Renal cortical epithelial cell (primary cell): ENCODE measurements at regions not wholly inside any gene's neighbourhood (a gene's known extent, or its start where the extent isn't known, plus 50 kb on each side); places are given as distances from the start of the nearest gene placed in this dataset.
A peak's percentile ranks its signal among the peaks of the same experiment; 100 is the strongest.
"Not testable (repeated sequence)": the region's sequence is repeated elsewhere in the genome, so short reads cannot be mapped to it uniquely, and the experiment has no call there.

ENCODE experiments used
- DNase-seq: peaks from one replicate; pipeline ENCODE4 v3.0.0-alpha.2; 2011; ENCODE audit warnings: low read depth

DNA sequence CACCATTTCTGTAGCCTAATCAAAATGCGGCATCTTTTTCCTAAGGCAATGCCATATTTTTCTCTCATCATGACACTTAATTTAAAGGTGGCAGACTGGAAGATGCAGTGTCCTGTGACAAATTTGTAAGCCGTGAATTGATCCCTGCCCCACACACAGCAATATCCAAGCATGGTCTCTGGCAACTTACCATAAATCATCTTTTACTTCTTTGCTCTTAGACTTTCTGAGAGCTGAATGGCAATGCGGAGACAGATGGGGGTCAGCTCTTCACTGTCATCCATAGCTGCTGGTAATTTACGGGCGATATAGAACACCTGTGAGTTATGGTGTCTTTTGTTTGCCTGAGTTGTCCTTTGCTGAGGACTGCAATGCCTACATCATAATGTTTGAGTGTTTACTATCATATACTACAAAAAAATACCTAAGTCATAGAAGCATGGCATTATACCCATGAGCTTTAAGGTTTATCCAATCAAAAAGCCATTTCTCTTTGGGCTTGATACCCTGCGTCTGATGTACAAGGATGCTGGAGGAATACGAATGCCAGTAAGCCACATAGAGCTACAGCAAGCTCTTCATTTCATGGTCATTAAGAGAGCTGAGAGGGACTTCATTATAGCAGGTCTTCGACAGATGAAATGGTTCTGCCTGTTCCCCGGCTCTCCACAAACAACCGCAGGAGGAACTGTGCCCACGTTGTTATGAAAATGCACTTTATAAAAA is 148.1 kb downstream of the TRIML1 start:
- no peak for DNase-seq

DNA sequence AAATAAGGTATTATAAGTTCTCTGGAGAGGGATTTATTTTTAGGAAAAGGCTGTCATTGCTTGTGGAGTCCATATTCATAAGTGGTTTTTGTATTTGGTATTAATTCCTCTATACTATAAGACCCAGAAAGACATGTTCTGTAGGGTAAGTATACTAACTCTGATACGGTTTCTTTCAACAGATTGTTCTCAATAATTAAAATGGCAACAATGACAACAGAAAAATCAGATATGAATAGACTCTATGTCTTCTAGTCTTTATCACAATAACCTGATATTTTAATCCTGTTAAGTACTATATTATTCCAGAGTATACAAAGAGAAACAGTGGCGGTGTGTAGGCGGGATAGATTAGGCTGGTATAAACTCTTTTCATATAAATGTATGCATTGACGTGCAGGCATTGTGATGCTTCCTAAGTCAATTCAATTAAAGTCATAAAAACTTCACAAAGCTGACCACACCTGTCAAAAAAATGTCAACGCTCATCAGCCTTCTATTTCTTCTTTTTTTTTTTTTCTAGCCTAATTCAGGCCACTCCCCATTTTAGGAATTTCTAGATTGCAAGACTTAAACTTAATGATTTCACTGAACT is 150.4 kb downstream of the TRIML1 start:
- DNase-seq: no peak

DNA sequence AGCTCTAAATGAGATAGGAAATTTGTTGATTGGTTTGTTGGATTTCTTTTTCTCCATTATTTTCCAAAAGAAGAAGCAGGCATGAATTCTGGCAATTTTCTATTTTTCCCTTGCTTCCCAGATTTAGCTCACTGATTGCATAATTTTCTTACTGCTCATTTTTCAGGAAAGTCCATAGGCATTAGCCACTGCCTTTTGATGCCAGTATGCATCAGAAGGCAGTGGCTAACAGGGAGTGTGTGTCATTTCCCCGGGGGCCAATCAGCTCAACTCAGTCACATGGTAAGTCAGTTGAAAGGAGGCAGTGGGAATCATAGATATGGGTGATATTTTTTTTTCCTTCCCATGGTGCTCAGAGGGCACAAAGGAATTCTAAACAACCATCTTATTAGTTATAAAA is 156.7 kb downstream of the TRIML1 start:
- DNase-seq: no peak

DNA sequence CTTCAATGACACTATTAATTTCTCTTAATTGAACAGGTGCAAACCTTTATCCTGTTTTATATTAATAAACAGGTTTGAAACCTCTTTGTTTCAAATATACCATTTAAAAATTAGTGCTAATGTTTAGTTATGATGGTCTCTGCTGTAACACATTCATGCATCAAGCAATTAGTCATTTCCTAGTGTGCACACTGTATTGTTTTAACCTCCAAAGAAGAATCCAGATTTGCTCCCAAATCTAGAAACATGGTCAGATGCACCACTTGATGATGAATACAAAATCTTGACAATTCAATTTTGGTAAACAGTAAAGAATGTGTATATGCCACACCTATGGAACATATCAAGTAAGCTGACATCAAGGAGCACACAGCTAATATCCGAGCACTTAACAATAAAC is 157.1 kb downstream of the TRIML1 start:
- DNase-seq: no peak

DNA sequence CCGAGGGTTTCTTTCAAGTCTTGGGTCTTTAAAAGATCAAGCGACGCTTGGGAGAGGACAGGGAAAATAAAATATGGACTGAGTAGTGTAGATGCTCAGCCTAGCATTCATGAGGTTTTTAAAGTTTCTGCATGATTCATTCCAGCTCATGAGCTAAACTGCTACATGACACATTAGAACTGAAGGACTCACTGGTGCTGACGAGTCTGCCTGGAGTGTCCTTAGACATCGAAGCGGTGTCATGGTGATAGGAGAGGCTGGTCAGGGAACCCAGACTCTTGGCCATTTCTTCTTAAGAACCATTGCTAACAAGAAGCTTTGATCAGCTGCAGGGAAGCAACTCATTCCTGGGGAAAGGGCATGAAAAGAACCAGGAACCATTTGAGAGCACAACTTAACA is 158.6 kb downstream of the TRIML1 start:
- no peak for DNase-seq

DNA sequence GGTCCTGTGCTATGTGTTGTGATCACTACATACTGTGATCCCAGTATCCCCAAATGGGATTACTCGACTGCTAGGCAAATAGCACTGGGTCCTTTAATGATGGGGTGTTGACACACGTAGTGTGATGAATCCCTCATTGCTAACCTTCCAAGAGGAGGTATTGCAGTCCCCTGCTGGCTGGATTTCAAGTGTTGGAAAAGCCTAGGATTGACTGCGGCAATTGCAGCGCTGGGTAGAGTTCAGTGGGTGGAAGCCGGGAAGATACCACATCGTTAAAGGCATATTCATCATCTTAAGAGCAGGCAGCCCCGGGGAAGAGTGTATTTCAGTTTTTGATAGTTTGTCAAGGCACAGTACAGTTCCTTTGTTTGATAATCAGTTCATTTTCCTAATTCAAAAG is 159.9 kb downstream of the TRIML1 start:
- DNase-seq: no peak

DNA sequence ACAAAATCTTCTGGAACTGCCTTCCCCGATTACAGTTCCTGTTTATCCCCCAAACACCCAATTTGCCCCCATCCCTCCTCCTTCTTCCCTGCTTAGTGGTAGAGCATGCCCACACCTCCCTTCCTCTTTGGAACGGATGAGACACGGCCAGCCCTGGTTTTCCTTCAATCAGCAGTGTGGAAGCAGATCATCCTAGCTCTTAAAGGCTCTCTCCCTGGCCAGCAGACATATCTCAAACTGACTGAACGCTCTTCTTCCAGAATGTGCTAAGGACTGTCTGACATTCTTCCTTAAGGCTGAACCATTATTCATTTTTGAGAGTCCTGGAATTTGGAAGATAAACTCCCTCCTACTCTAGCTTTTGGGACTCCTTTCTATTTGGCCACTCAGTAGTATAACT is 161.1 kb downstream of the TRIML1 start:
- DNase-seq: no peak

DNA sequence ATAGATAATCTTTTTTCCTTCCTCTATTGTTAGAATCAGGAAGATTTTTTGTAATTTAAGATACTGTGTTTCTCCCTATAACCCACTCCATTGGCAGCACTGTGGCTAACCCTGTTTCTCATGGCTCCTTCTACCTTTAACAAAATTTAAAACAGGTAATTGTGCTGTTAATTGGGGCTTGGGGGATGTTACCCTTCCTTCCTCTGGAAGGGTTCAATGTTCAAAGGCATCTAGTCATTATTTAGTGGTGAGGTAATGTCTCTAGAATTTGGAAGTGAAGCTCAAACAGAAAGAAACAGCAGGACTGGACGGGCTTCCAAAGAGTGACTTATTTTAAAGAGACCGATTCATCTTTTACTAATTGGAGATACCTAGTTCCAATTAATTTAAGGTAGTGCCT is 166.4 kb downstream of the TRIML1 start:
- DNase-seq: no peak

DNA sequence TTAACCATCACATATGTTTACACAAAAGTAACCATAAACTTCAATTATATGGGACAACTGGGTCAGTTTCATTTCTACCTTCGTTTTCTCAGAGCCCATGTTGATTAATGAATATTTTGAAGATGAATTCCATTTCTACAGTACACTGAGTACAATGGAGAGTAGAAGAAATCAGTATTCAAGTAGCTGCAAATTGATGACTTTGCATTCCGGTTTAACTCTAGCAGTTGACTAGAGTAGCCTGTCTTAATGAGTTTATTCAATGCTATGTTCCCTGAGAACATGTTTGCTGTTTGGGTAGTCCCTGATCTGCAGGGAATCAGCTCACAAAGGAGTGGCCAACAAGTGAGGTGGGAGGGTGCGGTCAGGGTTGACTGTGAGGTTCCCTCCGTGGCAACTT is 168.3 kb downstream of the TRIML1 start:
- no peak for DNase-seq

DNA sequence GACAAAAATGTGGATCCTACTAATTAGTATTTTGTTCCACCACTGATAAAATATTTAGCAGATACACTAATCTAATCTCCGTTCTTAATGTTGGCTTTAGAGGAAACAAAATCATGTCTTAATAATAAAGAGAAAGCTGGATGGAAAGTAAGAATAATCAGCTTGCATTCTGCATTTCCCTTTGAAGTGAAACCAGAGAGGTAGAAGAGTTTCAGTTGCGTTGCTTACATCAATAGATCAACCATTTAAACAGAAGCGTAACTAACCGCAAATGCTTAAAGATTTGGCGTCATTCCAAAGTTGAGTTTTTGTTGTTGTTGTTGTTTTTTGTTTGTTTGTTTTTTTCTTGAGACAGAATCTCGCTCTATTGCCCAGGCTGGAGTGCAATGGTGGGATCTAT is 168.9 kb downstream of the TRIML1 start:
- DNase-seq: no peak

DNA sequence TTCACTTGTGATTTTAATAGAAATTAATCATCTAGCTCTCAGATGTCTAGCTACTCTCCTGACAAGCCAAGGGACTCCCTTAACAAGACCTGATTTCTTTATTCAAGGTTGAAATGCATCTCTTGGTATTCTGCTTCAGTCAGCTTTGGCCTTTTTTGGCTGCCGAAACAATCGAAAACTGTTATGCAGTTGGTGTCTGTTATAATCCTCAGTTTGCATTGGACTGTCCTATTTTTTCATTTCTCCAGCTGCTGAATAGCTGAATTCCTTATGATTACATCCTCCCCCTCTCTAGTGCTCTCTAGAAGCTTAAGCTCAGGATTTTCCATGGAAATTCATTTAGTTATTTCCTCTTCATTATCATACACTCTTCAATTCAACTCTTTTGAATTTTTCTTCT is 177.2 kb downstream of the TRIML1 start:
- no peak for DNase-seq

DNA sequence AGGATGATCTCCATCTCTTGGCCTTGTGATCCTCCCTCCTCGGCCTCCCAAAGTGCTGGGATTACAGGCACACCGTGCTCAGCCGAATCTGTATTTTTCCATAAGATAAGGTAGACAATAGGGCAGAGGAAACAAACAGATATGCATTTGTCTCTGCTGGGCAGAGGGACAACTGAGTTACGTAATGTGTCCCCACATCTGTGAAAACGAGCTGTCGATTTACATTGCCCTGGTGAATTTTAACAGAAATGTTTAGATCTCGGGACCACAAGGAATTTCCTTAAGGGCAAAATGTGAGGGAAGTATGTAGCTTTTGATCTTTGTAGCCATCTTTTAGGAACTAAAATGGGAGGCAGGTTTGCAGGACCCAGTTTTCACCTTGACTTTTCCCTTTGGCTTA is 189.7 kb downstream of the TRIML1 start:
- DNase-seq: no peak

DNA sequence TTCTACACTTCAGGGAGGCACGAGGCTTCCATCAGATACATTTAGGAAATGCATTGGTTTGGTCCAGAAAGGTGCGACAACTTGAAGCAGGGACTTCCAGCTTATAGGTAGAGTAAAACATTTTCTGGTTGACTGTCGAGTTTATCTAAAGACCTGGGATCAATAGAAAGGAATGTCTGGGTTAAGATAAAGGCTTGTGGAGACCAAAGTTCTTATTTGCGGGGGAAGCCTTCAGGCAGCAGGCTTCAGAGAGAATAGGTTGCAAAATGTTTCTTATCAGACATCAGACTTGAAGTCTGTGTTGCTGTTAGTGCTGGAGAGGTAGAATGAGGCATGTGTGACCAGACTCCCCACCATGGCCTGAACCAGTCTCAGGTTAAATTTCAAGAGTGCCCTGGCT is 190.3 kb downstream of the TRIML1 start:
- no peak for DNase-seq

DNA sequence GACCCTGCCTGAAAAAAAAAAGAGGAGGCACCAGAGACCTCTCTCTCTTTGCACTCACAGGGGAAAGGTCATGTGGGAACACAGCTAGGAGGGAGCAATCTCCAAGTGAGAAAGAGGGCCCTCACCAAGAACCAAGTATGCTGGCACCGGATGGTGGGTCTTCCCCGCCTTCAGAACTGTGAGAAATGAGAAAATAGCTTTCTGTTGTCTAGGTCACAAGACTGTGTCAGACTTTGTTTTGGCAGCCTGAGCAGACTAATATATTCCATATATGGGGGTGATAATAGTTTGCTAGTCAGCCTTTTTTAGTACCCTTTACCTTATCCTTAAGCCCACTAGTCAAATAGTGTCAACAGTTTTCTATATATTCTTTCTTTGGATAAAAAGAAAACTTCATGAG is 193.0 kb downstream of the TRIML1 start:
- no peak for DNase-seq

DNA sequence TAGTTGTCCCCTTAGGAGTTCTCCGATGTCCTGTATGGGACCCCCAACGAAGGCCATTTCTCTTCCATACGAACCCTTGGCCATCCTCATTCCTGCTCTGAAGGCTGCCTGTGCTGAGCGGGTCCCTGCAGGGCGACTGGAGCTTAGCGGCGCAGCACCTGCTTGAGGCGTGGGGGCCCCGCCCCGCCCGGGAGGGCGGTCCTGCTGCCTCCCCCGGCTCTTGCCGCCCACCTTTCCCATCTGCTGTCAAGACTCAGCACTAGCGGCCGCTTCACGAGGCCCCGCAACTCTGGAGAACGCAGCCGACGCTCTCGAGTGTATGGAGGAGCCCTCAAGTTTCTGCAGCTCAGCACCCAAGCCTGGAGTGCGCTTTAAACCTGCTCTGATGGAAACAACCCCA is 197.7 kb downstream of the TRIML1 start:
- no peak for DNase-seq

DNA sequence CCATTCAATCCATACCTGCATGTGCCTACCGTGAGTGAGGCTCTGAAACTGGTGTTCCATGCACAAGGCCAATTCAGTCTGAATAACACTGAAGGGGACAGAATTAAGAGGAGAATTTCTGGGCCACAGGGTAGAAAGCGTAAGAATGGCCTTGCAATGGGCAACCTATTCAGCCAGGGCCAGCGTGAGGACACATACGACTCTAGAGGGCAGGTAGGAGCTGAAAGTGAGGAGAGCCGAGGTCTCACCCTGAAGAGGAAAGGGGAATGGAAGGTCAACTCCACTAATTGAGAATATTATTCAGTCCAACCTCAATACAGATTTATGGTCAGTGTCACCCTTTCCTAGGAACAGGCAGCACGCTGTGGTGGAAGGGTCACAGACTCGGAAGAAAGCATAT is 202.2 kb downstream of the TRIML1 start:
- no peak for DNase-seq

DNA sequence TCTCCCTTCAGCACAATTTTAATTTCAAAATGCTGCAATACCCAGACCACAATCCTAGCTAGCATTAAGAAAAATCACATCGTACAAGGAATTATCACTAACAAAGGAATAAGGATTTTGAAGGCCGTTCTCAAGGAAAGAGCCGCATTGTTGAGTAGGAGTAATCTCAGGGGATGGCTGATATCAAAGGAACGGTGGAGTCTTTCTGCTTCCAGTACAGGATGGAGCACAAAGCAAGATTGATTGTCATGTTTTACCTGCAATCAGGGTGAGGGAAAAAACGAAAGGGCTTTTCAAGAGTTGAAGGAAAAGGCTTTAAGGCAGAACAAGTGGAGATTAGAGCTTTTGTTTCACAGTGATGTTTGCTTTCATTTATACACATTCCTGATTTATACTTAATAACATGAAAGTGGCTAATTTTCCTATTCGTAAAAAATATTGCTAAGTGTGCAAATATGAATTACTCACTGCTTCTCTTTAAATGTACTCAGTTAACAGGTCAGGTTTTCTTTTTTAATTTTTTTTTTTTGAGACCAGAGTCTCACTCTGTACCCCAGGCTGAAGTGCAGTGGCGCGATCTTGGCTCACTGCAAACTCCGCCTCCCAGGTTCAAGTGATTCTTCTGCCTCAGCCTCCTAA is 207.0 kb downstream of the TRIML1 start:
- no peak for DNase-seq

DNA sequence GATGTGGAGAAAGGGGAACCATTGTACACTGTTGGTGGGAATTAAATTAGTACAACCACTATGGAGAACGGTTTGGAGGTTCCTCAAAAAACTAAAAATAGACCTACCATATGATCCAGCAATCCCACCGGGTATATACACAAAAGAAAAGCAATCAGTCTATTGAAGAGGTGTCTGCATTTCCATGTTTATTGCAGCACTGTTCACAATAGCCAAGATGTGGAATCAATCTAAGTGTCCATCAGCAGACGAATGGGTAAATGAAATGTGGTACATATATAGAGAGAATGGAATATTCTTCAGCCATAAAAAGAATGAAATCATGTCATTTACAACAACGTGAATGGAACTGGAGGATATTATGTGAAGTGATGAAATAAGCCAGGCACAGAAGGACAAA is 208.1 kb downstream of the TRIML1 start:
- DNase-seq: no peak

DNA sequence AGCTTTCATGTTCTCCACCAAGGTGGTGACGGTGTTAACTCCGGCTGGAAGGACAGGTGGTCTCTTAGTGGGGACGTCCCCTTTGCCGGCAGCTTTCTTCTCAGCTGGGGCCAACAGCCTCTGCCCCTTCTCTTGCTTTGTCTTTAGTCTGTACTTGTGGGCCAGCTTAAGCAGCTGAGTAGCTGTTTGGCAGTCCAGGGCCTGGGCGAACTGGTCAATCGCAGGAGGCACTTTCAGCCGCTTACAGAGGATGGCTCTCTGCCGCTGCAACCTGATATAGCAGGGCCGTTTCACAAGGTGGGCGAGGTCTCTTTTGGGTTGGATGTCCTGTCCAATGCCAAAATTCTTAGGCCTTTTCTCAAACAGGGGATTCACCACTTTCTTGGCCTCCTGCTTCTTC is 210.3 kb downstream of the TRIML1 start:
- not testable (repeated sequence) for DNase-seq

DNA sequence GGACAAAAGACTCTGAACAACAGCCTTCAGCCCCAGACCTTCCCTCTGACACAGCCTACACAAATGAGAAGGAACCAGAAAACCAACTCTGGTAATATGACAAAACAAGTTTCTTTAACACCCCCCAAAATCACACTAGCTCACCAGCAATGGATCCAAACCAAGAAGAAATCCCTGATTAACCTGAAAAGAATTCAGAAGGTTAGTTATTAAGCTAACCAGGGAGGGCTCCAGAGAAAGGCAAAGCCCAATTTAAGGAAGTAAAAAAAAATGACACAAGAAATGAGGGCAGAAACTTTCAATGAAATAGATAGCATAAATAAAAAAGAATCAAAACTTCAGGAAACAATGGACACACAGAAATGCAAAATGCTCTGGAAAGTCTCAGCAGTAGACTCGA is 224.0 kb downstream of the TRIML1 start:
- peak; percentile 21 for DNase-seq

DNA sequence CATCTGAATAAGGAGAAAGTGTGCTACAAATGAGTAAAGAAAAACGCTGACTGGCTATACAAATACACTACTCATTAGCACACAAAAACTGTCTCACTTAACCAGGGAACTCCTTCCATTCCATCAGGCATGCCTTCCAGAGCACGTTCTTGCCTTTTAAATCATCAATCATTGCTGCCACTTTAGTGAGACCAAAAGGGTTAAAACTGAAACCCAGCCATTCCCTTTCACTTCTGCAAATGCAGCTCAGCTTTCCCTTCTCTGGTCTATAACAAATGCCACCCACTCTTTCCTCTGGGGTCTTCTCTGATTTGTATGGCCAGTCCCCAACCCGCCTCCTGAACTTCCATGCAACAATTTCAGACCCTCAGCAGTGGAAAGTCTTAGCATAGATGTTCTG is 231.5 kb downstream of the TRIML1 start:
- DNase-seq: no peak

DNA sequence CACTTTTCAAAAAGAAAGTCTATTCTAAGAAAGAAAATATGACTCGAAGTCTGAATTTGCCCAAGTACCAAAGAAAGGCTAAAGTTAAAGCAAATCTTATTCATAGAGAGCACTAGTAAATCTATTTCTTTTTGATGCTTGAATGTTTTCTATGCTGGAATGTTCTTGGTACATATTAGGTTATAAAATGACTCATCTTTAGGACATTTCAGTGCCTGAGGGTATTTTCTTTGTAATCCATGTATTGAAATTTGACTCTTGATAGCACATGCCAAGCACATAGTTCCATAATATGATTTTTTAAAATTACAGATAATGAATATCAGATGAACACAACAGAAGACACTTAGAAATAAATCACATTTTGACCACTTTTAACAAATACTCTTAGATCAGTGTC is 232.8 kb downstream of the TRIML1 start:
- DNase-seq: peak; percentile 64

DNA sequence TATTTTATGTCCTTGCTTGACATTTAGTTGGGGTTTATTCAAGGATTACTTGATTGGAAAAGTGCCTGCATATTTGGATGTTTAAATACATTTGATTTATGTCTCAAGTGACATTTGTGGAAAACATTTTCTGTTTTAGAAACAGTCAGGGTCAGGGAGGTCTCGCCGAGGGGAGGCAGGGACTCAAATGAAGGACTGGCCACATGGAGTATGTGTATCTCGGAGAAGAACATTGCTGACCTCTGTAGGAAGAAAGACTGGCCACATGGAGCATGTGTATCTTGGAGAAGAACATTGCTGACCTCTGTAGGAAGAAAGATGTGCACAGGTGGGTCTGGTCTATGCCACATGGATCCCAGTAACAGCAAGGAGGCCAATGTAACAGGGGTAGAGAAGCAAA is 233.6 kb downstream of the TRIML1 start:
- DNase-seq: peak; percentile 4

DNA sequence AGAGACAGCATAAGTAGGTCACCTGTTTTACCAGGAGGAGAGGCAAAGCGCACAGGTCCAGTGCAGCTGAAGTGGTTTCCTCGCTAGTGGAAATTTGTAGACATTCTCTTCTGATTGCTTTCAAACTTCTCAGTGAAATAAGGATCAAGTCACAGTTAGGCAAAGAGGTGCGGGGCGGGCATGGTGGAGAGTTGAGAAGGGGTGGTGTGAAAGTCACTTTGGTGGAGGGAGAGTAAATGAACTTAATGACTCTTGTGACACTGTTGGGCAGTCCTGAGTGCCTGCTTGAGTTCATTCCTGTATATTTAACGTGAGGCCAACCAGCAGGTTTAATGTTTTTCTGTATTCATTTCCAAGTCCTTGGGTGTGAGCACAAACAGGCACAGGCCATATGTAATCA is 235.6 kb downstream of the TRIML1 start:
- no peak for DNase-seq
